HG03196 (cell line): ENCODE measurements at regions not wholly inside any gene's neighbourhood (a gene's known extent, or its start where the extent isn't known, plus 50 kb on each side); places are given as distances from the start of the nearest gene placed in this dataset.
"Not testable (repeated sequence)": the region's sequence is repeated elsewhere in the genome, so short reads cannot be mapped to it uniquely, and the experiment has no call there.

Experiments used
- ATAC-seq: cut with Tn5 transposase; IDR thresholded peaks from one replicate; pipeline ENCODE4 v1.9.1; 2021; ENCODE audit not compliant: unreplicated experiment

- ATAC-seq: no peak
Observed at GRCh38 chr1:166603296-166603695, 236.0 kb upstream of the POGK start.

DNA sequence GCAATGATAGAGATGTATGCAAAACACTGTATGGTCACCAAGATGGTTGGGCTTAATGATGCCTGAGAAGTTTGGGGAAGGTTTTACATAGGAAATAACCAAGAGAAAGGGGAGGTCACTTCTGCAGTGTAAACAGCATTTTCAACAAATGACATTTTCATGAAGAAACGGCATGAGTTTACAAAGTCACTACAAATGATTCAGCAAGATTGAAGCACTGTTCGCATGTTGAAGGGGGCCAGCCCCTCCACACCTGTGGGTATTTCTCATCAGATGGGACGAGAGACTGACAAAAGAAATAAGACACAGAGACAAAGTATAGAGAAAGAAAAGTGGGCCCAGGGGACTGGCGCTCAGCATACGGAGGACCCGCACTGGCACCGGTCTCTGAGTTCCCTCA is 234.1 kb upstream of the POGK start:
- ATAC-seq: no peak

DNA sequence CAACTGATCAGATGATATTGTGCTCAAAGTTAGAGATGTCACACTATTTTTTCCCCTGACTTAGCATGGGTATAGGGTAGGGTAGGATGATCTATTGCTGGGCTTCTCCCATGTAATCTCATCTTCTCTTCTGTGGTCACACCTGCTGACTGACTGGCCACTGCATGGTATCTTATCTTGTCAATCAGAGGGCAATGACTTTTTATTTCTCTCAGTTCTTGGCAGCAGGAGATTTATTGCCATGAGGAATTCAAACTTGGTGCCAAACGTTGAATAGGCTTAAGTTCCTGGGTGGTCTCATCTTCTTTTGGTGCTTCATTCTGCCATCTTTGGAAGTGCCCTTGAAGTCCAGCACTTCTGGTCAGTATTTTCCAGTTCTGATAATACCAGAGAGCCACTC is 226.4 kb upstream of the POGK start:
- no peak for ATAC-seq

DNA sequence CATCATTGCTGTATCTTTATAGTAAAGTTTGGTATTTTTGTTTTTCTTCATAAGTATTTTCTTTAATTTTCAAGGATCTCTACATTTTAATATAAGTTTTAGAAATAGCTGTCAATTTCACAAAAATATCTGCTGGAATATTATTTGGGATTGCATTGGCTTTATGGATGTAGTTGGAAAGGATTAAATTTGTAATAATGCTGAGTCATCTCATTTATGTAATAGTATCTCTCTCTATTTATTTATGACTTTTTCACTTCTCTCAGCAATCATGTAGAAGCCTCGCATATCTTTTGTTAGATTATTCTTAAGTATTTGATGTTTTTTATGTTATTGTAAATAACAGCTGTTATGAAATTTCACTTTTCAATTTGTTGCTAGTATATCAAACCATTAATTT is 223.1 kb upstream of the POGK start:
- ATAC-seq: no peak

DNA sequence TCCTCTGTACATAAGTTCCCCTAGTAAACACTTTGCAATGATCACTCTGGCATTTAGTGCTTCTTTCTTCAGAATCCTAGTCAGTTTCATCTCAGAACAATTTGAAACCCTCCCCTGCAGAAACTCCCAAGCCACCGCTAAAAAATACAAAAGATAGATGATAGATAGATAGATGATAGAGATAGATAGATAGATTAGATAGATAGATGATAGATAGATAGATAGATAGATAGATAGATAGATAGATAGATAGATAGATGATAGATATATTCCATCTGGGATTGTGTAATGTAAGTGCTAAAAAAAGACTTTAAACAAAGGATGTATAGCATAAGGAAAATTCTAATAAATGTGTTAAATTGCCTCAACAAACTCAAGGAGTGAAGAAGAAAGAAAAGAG is 212.6 kb upstream of the POGK start:
- no peak for ATAC-seq

GRCh38 chr1:166627558-166627957 is 211.7 kb upstream of the POGK start:
- no peak for ATAC-seq

DNA sequence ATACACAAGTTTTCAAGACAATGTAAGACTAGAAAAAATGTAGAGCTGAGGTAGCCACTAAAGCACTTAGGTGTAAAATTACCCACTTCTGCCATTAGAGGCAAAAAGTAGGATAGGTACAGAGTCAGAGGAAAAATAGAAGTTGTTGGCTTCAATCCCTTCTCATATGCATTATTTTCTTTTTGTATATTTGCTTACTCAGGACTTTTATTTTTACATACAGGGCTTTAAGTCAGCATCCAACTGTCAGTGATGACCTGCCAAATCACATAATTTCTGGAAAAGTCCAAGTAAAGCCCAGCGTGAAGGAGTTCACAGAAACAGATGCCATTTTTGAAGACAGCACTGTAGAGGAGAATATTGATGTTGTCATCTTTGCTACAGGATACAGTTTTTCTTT is 211.0 kb upstream of the POGK start:
- ATAC-seq: no peak

GRCh38 chr1:166629946-166630345 is 209.3 kb upstream of the POGK start:
- ATAC-seq: no peak

DNA sequence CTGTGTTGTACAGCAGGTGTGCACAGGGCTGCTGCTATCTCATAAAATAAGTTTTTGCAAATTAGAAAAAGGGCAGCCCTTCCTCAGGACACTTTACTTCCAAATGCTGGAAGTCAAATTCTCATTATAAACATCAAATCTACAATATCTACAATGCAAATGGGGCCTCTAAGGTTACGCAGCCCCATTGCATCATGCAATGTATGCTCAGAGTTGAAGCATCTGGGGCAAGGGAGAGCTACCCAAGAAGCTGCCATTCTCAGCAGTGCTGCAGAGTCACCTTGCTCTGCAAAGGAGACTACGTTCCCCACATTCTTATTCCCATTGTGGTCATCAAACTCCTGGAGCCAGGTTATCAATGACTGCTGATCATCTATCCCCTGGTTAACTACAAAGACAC is 208.9 kb upstream of the POGK start:
- ATAC-seq: no peak

DNA sequence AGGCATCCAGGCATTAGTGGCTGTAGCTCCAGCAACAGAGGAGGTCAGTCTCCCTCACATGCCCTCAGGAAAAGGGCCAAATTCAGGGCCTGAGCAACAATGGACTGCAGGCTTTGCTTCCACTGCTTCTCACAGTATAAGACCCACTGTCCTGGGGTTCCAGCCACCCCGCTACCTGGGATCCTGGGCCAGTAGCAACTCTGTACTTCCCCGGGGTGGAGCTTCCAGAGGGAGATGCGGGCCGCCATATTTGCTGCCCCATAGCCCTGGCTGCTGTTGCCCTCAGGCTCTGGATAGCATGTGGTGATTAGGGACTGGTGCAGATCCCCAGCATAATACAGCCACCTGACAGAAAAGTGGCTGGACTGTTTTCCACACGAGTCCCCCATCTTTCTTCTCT is 201.1 kb upstream of the POGK start:
- no peak for ATAC-seq

- not testable (repeated sequence) for ATAC-seq
Observed at GRCh38 chr1:166657228-166657627, 182.0 kb upstream of the POGK start.

- ATAC-seq: not testable (repeated sequence)
Observed at GRCh38 chr1:166666790-166667189, 172.5 kb upstream of the POGK start.

DNA sequence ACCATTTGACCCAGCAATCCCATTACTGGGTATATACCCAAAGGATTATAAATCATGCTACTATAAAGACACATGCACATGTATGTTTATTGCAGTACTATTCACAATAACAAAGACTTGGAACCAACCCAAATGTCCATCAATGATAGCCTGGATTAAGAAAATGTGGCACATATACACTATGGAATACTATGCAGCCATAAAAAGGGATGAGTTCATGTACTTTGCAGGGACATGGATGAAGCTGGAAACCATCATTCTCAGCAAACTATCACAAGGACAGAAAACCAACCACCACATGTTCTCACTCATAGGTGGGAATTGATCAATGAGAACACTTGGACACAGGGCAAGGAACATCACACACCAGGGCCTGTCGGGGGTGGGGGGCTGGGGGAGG is 171.7 kb upstream of the POGK start:
- ATAC-seq: not testable (repeated sequence)

DNA sequence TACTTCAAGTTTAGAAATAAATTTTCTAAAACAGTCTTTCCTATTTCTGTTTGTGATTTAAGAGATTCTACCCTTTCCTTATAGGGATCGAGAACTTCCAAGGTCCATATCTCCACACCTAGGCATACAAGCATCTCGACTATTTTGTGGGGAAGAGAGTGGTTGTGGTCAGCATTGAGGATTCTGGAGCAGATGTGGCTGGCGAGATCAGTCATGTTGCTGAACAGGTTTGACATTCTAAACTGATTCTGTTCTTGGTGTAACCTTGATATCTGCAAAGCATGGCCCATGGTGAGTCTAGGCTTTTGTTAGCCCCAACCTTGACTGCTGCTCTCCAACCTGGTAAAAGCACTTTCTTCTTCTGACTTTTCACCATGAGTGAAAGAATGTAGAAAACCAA is 167.6 kb upstream of the POGK start:
- ATAC-seq: no peak

- no peak for ATAC-seq
Observed at GRCh38 chr1:166673722-166674121, 165.6 kb upstream of the POGK start.

DNA sequence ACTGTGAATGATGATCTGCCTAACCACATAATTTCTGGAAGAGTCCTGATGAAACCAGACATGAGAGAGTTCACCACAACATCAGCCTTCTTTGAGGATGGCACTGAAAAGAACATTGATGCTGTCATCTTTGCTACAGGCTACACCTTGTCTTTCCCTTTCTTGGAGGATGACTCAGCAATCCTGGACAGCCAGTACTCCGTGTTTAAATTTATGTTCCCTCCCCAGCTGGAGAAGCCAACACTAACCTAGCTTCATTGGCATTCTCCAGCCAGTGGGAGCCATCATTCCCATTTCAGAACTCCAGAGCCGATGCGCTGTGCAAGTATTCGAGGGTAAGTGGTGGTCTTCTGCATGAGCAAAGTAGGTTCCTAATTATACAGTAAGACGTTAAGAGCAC is 164.1 kb upstream of the POGK start:
- ATAC-seq: no peak

DNA sequence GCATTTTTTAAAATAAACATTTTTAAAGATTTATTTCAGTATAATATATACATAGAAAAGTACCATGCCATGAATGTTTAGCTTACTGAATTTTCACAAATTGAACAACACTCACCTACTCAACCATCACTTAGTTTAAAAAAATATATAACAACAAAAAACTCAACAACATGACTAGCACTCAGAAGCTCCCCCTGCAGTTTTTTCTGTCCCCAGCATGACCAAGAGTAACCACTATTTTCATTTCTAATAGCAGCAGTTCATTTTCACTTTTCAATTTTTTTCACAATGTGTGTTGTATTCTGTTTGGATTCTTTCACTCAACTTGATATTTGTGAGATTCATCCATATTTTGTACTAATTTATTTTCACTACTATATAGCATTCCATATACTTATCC is 162.3 kb upstream of the POGK start:
- ATAC-seq: no peak

DNA sequence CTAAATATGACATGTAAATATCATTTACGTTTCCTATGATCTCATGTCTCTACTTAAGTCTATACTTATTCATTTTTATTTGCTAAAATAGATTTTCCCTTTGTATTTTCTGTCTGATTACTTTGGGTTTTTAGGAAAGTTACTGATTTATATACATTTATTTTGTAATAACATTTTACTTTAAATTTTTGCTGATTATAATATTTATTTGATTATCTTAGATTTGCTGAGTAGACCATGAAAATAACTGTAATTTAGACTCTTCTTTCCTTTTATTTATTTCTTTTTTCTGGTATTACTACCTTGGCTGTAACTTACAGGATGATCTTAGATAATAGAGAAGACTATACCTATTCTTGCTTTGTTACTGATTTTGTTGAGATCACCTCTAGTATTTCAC is 159.9 kb upstream of the POGK start:
- no peak for ATAC-seq

DNA sequence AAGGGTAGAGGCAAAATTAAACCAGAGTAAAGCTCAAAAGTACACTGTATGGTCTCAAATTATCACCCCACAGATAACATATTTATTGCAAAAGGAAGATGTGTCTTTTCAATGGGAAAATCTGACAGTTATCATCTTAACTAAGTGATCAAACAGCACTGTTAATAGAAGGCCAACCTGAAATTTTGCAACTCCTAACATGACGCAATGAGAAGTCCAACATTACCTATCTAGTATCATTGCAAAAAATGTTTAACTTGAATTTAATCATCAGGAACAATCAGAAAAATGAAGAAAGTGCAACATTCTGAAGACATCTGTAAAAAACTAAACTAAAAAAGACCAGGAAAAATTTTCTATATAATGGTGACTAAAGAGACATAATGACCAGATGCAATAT is 156.7 kb upstream of the POGK start:
- no peak for ATAC-seq

DNA sequence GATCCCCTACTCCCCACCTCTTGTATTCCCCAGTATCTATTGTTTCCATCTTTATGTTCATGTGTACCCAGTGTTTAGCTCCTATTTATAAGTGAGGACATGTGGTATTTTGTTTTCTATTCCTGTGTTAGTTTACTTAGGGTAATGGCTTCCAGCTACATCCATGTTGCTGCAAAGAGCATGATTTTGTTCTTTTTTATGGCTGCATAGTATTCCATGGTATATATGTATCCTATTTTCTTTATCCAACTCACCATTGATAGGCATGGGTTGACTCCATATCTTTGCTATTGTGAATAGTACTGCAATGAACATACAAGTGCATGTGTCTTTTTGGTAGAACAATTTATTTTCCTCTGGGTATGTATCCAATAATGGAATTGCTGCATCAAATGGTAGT is 154.6 kb upstream of the POGK start:
- ATAC-seq: not testable (repeated sequence)

DNA sequence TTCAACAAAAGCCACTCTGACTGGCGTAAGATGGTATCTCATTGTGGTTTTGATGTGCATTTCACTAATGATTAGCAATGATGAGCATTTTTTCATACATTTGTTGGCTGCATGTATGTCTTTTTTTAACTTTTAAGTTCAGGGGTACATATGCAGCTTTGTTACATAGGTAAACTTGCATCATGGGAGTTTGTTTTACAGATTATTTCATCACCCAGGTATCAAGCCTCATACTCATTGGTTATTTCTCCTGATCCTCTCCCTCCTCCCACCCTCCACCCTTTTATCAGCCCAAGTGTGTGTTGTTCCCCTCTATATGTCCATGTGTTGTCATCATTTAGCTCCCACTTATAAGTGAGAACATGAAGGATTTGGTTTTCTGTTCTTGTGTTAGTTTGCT is 154.1 kb upstream of the POGK start:
- ATAC-seq: no peak

- not testable (repeated sequence) for ATAC-seq
Observed at GRCh38 chr1:166685891-166686290, 153.4 kb upstream of the POGK start.

DNA sequence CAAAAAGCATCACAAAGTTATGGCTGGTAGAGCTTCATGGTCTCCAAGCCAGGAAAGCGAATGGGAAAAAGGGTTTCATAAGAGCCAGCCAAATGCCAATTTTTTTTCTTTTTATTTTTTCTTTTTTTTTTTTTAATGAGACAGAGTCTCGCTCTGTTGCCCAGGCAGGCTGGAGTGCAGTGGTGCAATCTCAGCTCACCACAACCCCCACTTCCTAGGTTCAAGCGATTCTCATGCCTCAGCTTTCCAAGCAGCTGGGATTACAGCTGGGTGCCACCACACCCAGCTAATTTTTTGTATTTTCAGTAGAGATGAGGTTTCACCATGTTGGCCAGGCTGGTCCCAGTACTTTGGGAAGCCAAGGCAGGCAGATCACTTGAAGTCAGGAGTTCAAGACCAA is 148.7 kb upstream of the POGK start:
- not testable (repeated sequence) for ATAC-seq

- ATAC-seq: no peak
Observed at GRCh38 chr1:166691476-166691875, 147.8 kb upstream of the POGK start.
